SU-DHL-6 (cell line): ENCODE measurements at regions not wholly inside any gene's neighbourhood (a gene's known extent, or its start where the extent isn't known, plus 50 kb on each side); places are given as distances from the start of the nearest gene placed in this dataset.

ENCODE experiments used
- H2AFZ ChIP-seq: fragments of 200-600 bp; sonication (generic); 2 replicates; pipeline ENCODE4 v1.6.1; 2014; ENCODE audit warnings: low read depth, mild to moderate bottlenecking, moderate library complexity, mixed read lengths, antibody characterized with exemption, low read length; ENCODE audit not compliant: severe bottlenecking
- H3F3A ChIP-seq: fragments of 200-600 bp; shearing (Covaris generic); 2 replicates; pipeline ENCODE4 v1.6.0; 2016; ENCODE audit warnings: antibody characterized with exemption, mild to moderate bottlenecking; ENCODE audit not compliant: insufficient read depth
- H3K27ac ChIP-seq: fragments of 200-600 bp; sonication (generic); 2 replicates; pipeline ENCODE4 v1.5.1; 2016; ENCODE audit warnings: low read depth, mild to moderate bottlenecking, low read length, moderate library complexity, mixed read lengths
- H3K27me3 ChIP-seq: fragments of 200-600 bp; sonication (generic), shearing (Covaris generic); 2 replicates; pipeline ENCODE4 v1.6.0; 2014; ENCODE audit warnings: mild to moderate bottlenecking, low read length
- H3K36me3 ChIP-seq: fragments of 200-600 bp; sonication (generic); 2 replicates; pipeline ENCODE4 v1.6.1; 2014; ENCODE audit warnings: mild to moderate bottlenecking, low read length, mixed read lengths
- H3K4me2 ChIP-seq: fragments of 300-600, 200-600 bp; shearing (Covaris generic), sonication (generic); 2 replicates; pipeline ENCODE4 v1.6.0; 2014; ENCODE audit warnings: low read length, low read depth, mild to moderate bottlenecking; ENCODE audit not compliant: poor library complexity, severe bottlenecking
- H3K4me3 ChIP-seq: fragments of 200-600 bp; sonication (generic); 2 replicates; pipeline ENCODE4 v1.5.1; 2014; ENCODE audit warnings: antibody characterized with exemption, low read length, mild to moderate bottlenecking, mixed read lengths; ENCODE audit not compliant: insufficient read depth, poor library complexity, severe bottlenecking
- H3K79me2 ChIP-seq: fragments of 200-600 bp; sonication (generic); 2 replicates; pipeline ENCODE4 v1.6.1; 2014; ENCODE audit warnings: mild to moderate bottlenecking, low read length, moderate library complexity; ENCODE audit not compliant: insufficient read depth
- H3K9ac ChIP-seq: fragments of 200-600 bp; sonication (generic); 2 replicates; pipeline ENCODE4 v1.7.0; 2014; ENCODE audit warnings: mild to moderate bottlenecking, low read length
- H3K9me2 ChIP-seq: fragments of 200-600 bp; sonication (generic); replicated peaks from 2 replicates; pipeline ENCODE4 v1.6.1; 2014; ENCODE audit warnings: low read length; ENCODE audit not compliant: insufficient read depth
- H3K9me3 ChIP-seq: fragments of 200-600 bp; sonication (generic); 2 replicates; pipeline ENCODE4 v1.6.1; 2014; ENCODE audit warnings: low read length, mixed read lengths; ENCODE audit not compliant: insufficient read depth
- H4K20me1 ChIP-seq: fragments of 200-600 bp; sonication (generic); 2 replicates; pipeline ENCODE4 v1.6.1; 2014; ENCODE audit warnings: low read depth, mild to moderate bottlenecking, antibody characterized with exemption, low read length, moderate library complexity, mixed read lengths
- EZH2phosphoT487 ChIP-seq: fragments of 200-600 bp; sonication (generic), shearing (Covaris generic); conservative IDR thresholded peaks from 2 replicates; pipeline ENCODE4 v1.6.1; 2018; ENCODE audit warnings: mild to moderate bottlenecking, antibody characterized with exemption, low read length, moderate library complexity, mixed read lengths
- TF ChIP-seq, protein P1 (sequence below): fragments of 200-600 bp; sonication (generic); IDR thresholded peaks from one replicate; pipeline ENCODE4 v1.5.1; 2017; ENCODE audit warnings: antibody characterized with exemption, mild to moderate bottlenecking, low read length, moderate library complexity; ENCODE audit not compliant: insufficient read depth, poor library complexity, severe bottlenecking

DNA sequence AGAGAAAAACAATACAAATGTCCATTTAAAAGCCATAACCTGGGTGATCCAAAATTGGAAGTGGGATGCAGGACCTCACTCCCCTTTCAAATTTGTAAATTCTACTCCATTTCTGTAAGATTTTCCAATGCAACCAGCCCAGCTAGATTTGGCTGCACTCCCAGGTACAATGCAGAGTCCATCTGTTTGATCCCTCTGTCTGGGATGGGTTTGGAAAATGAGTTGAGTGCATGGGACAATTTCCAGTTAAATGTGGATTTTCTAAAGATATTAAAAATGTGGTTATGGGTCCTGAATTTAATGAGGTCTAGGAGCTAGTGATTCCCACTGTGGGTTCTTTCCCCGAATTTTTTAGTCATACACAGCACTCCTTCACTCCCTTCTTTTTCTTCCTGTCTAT is 104.0 kb upstream of the ATP10B start:
- Histone ChIP-seq H3K9me2 (no peaks in the 10 kb centered on the region), H2AFZ (no peak overlapping the region), H3K27ac (no peak overlapping the region), H4K20me1 (no peaks in the 10 kb centered on the region), H3K27me3 (no peaks in the 10 kb centered on the region), H3K4me3 (no peak overlapping the region), H3K4me2 (no peak overlapping the region), H3F3A (no peaks in the 10 kb centered on the region), H3K79me2 (no peaks in the 10 kb centered on the region), H3K9ac (no peak overlapping the region), H3K9me3 (no peaks in the 10 kb centered on the region), H3K36me3 (no peaks in the 10 kb centered on the region)
- TF ChIP-seq EZH2phosphoT487, result no peak
- TF ChIP-seq, protein P1, sequence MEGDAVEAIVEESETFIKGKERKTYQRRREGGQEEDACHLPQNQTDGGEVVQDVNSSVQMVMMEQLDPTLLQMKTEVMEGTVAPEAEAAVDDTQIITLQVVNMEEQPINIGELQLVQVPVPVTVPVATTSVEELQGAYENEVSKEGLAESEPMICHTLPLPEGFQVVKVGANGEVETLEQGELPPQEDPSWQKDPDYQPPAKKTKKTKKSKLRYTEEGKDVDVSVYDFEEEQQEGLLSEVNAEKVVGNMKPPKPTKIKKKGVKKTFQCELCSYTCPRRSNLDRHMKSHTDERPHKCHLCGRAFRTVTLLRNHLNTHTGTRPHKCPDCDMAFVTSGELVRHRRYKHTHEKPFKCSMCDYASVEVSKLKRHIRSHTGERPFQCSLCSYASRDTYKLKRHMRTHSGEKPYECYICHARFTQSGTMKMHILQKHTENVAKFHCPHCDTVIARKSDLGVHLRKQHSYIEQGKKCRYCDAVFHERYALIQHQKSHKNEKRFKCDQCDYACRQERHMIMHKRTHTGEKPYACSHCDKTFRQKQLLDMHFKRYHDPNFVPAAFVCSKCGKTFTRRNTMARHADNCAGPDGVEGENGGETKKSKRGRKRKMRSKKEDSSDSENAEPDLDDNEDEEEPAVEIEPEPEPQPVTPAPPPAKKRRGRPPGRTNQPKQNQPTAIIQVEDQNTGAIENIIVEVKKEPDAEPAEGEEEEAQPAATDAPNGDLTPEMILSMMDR, result no peak

DNA sequence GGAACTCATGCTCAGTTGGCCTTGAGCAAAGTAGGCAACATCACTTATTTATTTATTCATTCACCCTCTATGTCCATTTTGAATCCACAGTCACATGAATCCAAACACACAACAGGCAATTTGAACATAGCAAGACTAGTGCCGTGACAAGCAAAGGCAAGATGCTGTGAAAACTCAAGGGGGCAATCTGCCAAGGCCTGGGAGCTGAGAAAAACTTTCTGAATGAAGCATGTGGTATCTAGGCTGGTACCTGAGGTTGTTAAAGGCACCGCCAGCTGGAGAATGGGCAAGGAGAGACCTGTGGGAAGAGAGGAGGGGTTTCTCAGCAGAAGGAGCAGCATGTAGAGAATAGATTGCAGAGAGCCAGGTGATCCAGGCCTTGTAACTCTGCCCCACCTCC is 98.3 kb upstream of the ATP10B start:
- TF ChIP-seq, protein P1, result no peak
- no peak for TF ChIP-seq EZH2phosphoT487

DNA sequence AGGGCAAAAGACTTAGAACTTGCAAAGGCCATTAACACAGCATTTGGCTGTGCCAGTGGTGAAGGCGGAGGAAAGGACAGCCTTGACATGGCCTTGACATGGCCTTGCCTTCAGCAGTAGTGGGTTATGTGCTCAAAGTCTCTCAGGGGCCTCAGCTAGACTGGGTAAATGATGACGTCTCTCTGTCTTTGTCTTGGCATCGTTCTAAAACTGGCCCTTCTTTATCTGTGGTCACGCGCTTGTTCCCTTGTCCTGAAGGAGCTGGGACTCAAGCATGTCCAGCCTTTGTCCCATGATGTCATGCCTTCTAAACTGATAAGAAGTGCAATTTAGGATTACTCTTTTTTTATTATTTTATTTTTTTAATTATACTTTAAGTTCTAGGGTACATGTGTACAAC is 88.7 kb upstream of the ATP10B start:
- Histone ChIP-seq H3K4me3 (no peak overlapping the region), H3K9me3 (no peaks in the 10 kb centered on the region), H3F3A (no peaks in the 10 kb centered on the region), H2AFZ (no peak overlapping the region), H3K9ac (no peak overlapping the region), H3K9me2 (no peaks in the 10 kb centered on the region), H3K4me2 (no peak overlapping the region), H4K20me1 (no peaks in the 10 kb centered on the region), H3K79me2 (no peaks in the 10 kb centered on the region), H3K27ac (no peak overlapping the region), H3K27me3 (no peaks in the 10 kb centered on the region), H3K36me3 (no peaks in the 10 kb centered on the region)
- TF ChIP-seq, protein P1, result no peak
- no peak for TF ChIP-seq EZH2phosphoT487

More for the DNA sequence above, 98.3 kb upstream of the ATP10B start:
- Histone ChIP-seq H3K27me3 (no peaks in the 10 kb centered on the region), H3K9me2 (no peaks in the 10 kb centered on the region), H3F3A (no peaks in the 10 kb centered on the region), H4K20me1 (no peaks in the 10 kb centered on the region), H3K36me3 (no peaks in the 10 kb centered on the region), H3K79me2 (no peaks in the 10 kb centered on the region), H3K4me3 (no peak overlapping the region), H3K27ac (no peak overlapping the region), H3K4me2 (no peak overlapping the region), H2AFZ (no peak overlapping the region), H3K9ac (no peak overlapping the region), H3K9me3 (no peaks in the 10 kb centered on the region)

DNA sequence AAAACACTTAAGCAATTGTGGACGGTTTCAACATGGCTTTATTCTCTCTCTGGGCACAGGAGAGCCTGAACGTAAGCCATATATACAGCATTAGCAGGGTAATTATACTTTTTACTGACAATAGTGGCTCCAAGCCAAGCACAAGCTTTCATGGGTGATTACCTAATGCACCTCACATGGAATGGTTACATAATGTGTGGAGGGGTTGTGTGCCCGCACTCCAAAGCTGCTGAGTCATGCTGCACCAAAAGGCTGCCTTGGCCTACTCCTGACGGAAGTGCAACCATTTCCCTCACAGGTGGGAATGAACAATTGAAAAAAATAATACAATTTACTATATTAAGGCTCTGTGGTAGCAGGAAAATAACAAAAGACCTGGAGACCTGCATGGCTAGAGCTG is 86.5 kb upstream of the ATP10B start:
- Histone ChIP-seq H3K27ac (no peak overlapping the region), H3F3A (no peaks in the 10 kb centered on the region), H3K9me3 (no peaks in the 10 kb centered on the region), H3K9me2 (no peaks in the 10 kb centered on the region), H4K20me1 (no peaks in the 10 kb centered on the region), H3K79me2 (no peaks in the 10 kb centered on the region), H3K9ac (no peak overlapping the region), H3K4me2 (no peak overlapping the region), H2AFZ (no peak overlapping the region), H3K4me3 (no peak overlapping the region), H3K27me3 (no peaks in the 10 kb centered on the region), H3K36me3 (no peaks in the 10 kb centered on the region)
- TF ChIP-seq, protein P1, result no peak
- TF ChIP-seq EZH2phosphoT487, result no peak
